GM19023 (cell line): ENCODE measurements at regions not wholly inside any gene's neighbourhood (a gene's known extent, or its start where the extent isn't known, plus 50 kb on each side); places are given as distances from the start of the nearest gene placed in this dataset.

ENCODE experiments used
- ATAC-seq: cut with Tn5 transposase; IDR thresholded peaks from one replicate; pipeline ENCODE4 v1.9.1; 2021; ENCODE audit warnings: mild to moderate bottlenecking, moderate library complexity; ENCODE audit not compliant: unreplicated experiment

DNA sequence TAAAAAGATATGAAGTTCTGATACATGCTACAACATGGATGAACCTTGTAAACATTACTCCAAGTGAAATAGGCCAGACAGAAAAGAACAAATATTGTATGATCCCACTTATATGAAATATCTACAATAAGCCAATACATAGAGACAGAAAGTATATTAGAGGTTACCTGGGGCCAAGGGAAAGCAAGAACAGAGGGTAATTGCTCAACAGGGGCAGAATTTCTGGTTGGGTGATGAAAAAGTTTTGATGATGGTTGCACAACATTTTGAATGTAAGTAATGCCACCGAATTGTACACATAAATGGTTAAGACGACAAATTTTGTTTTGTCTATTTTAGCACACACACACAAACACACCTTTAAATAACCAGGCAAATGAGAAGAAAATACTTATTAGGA lies 268.4 kb downstream of the FOXO1 start:
- ATAC-seq, result no peak

DNA sequence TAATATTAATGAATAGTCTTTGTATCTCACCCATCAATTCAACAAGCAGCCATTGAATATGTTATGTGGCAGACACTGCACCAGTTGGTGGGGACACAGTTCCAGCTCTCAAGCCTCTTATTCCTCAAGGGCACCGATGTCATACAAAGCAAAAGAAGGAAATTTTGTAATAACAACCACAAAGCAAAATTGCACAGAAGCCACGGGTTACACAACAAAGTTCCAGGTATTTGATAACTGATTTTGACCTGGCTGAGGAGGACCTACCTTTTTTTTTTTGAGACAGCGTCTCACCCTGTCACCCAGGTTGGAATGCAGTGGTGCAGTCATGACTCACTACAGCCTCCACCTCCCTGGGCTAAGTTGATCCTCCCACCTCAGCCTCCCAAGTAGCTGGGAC lies 266.7 kb downstream of the FOXO1 start:
- ATAC-seq, result no peak

DNA sequence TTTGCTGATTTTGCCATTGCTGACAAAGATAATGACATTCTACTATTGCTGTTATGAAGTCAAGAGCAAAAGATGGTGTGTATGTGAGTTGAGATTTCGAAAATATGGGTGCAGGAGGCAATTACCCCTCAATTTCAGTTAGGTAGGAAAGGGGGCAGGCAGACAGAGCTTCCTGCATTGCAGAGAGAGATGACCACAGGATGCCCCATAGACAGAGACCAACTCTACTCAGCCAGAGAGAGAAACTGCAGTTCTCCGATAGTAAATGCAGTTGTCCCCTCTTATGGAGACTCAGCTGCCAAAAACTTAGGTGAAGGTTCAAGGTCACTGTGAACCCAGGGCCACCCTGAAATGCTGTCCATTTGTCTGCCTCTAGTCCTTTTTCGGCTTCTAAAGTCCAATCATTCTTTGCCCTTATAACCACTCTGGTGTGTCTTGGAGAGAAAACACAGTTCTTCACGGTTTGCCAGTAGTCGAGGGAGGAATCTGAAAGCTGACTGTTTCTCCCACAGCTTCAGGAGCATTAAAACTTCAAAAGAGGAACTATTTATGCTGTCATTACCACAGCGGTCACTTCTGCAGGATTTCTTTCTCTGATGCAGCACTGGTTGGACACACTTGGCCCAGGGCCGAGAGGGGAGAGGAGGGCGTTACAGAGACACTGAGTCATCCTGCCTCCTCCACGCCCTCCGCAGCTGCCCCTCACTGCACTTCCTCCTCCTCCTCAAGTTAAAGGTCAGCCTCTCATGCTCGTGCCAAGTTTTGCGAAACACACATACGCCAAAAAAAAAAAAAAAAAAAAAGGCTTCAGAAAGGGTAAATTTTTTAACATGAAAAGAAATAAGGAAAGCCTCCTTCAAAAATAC lies 264.3 kb downstream of the FOXO1 start:
- peak; percentile 97 for ATAC-seq

DNA sequence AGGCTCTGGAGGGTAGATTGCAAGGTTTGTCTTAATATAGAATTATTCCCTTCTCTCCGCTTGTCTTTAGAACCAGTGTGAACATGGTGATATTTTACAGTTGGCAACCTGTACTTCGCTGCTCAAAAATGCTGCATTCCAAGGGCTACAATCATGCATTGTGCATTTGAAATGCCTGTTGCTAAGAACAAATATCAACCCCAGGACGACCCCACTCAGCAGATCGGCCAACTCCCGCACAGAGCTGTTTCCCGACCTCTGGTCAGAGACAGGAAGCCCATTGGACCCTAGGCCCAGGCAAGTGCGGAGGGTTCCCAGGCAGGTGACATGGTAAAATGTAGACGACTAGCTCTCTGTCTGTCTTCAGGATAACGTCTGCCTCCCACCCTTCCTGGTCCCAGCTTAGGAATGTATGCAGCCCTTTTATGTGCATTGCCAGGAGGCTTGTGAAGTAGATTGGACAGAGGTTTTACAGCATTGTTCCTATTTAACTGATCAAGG lies 263.5 kb downstream of the FOXO1 start:
- no peak for ATAC-seq

DNA sequence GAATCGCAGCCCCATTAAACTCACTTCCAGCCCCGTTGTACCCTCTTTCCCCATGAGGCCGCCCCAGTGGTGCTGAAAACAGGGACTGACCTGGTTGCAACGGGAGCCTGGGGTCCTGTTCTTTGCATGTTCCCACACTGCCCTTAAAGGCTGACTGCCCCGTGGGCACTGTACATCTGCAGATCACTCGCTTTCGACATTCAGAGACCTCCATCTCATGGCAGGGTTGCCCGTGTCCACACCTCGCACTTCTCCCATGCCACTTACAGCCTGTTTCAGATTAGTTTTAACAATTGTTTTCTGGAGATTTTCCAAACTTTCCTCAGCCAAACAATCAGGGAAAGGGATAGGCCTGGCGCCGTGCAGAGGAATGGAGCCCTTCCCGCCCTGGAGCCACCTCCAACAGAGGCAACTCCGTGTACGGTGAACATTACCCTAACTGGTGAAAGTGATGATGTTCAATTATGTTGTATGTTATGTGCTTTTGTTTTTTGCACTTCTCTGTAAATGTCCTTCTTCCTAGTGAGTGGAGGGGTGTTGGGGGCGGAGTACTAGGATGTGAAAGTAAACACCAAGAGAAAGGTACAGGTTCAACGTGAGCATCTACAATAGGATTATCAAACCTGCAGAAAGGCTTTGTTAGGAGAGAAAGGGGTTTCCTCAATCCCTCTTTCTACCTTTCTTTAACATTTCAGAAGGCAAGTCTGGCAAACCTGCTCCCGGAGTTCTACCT lies 262.8 kb downstream of the FOXO1 start:
- no peak for ATAC-seq

DNA sequence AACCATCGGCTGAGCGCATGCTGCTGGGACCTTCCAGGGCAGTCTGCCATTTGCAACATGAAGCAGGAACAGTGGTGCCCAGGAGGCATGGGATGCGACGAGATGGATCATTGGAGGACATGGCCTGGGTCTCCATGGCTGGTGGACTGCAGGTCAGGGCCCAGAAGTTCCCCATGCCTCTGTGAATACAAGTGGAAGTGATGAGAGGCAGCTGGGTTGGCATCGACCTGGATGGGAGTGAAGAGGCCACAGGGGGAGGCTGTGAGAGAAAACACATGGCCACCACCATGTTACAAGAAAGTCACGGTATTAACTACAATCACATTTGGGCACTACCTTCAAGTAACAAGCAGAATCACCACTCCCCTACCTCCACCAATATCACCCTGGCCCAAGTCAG lies 262.0 kb downstream of the FOXO1 start:
- no peak for ATAC-seq

DNA sequence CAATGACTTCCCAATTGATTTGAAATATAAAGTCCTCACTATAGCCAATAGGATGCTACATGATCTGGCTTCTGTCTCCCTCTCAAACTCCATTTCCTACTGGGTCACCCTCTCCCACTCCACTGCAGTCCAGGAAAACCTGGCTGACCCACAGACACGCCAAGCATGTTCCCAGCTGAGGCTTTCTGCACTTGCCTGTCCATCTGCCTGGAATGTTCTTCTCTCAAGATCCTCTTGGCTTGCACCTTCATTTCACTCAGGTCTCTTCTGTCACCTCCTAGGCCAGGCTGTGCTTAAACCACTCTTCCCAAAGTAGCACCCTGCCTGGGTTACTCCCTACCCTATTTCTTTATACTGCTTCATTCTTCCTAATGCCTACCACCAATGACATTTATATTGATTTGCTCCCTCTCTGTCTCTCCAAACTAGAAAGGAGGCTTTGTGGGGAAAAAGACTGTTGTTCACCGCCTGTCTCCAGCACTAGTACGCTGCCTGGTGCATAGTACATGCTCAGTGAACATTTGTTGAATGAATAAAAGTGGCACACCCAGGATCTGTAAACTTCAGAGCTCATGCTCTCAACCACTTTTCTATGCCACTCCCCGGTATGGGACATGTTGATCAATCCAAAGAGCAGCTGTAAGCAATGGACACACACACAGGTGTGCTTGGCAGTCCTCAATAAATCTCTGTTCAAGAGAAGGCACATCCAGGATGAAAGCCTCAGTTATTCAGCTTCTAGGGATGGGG lies 261.3 kb downstream of the FOXO1 start:
- ATAC-seq, result no peak

DNA sequence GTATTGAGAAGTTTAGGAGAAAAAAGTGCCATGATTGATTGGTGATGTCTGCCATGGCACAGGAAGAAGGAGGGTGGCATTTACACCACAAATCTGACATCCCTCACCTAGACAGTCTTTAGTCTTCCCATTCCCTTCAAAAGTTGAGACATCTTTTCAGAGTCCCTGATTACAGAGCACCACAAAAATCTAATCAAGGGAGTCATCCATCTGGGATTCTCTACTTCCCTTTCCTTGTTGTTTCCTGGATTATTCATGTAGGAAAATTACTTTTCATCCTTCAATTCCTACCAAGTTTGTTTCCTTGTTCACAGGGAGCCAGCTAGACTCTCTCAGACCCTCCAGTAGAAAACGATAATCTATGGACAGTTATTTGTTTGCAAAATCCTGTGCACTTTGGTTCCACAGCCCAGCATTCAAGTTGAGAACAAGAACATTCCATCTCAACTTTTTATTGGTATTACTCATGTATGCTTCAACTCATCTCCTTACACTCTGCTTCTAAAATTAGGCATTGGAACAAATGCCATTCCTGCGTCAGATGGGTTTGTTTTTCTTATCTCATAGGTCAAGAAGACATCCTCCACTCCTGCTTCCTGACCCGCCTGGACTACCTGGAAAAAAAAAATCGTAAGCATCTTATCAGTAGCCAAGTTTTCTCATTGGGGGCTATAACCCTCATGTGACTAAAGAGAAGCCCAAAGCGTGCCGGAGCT lies 259.9 kb downstream of the FOXO1 start:
- no peak for ATAC-seq

DNA sequence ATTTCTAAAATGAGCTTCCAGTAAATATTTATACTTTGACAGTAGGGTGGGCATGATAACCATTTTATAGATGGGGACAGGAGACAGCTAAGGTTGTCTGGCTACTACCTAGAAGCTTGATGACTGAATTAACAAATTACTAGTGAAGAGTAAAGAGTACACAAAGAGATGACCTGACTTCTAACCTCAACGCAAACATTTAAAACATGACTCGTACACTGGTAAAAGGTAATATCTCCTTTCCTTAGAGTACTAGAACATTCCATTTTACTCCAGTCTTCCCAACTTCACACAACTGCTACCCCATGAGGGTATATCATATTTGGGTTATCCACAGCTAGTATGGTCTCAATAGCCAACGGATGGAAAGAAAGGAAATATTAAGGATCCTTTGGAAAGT lies 258.9 kb downstream of the FOXO1 start:
- no peak for ATAC-seq

DNA sequence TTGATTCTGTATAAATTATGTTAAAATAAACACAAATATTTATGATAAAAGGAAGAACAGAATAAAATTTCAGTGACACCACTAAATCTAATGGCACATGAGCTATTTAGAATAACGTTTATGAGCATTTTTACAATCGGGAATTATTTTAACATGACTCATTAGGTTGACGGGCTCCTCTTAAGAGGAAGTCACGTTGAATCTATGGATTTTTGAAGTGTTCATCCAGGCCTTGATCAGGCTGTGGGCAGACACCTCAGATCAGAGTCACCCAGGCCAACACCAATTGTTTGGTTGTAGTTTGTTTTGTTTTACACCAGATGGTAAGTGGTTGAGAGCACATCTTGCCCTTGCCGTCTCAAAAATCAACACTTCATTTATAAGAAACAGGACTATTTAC lies 257.8 kb downstream of the FOXO1 start:
- ATAC-seq, result no peak

DNA sequence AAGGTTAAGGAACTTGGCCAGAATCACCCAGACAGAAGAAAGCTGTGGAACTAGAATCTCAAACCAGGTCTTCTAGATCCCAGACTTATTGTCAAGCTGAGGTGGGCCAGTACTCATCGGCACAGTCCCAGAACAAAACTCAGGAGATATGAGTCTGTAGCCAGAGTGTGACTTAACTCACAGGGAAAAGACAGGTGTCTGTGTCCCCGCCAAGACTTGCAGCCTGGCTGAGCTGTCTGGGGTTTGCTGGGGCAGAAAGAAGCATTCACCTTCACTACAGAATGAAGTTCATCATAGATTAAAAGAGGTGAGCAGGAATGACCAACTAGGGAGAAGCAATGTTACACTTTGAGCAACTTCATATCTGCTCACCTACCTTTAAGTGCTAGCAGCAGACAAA lies 257.2 kb downstream of the FOXO1 start:
- no peak for ATAC-seq

DNA sequence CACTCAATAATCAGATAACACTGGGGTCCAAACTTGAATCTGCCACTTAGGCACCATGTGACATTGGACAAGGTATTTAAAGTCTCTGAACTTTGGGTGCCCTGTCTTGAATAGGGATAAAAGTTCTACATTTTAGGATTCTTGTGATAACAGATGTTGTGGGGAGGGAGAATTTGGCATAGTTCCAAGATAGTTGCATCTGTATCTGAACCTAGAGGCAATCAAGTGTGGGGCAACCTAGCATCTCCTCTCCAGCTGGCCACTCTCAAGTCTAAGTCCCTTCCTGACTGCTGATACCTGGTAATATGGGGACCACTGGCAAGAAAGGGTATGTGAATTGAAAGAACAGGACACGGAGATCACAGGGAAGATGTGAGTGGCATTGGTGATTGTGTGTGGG lies 256.1 kb downstream of the FOXO1 start:
- ATAC-seq, result no peak

DNA sequence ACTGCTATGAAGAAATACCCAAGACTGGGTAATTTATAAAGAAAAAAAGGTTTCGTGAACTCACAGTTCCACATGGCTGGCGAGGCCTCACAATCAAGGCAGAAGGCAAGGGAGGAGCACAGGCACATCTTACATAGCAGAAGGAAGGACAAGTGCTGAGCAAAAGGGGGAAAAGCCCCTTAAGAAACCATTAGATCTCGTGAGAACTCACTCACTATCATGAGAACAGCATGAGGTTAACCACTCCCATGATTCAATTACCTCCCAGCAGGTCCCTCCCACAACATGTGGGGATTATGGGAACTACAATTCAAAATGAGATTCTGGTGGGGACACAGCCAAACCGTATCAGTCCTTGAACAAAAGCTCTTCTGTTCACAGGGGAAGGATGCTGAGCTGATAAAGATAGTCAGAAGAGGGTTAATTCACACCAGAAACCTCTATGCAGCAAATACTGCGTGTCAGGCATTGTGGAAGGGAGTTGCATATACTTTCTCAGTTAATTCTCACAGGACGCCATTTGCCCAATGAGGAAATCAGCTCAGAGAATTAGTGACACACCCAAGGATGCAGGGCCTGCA lies 246.2 kb downstream of the FOXO1 start:
- no peak for ATAC-seq

DNA sequence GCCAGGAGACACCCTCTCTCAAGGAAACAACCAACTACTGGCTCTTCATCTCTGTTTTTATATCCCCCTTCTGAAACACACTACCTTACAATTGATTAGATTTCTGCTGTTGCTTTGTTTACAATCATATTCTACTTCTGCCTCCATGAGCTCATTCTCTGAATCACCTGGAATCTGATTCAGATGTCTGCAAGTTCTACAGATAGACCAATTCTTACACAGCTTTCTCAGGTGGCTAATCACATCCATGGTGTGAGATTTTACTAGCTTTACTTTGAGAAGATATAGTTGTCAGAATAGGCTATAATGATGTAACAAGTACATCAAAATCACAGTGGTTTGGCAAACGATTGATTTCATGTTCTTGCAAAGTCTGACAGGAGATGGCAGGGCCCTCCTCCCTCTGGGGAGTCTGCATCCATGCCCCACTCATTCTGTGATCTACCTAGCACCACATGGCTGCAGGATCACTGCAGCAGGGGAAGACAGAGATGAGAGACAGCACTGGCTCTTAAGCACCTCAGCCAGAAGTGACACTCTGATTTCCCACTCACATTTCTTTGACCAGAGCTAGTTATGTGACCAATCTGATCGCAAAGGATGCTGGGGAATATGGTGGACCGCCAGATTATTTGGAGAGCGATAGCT lies 243.7 kb downstream of the FOXO1 start:
- ATAC-seq, result no peak

DNA sequence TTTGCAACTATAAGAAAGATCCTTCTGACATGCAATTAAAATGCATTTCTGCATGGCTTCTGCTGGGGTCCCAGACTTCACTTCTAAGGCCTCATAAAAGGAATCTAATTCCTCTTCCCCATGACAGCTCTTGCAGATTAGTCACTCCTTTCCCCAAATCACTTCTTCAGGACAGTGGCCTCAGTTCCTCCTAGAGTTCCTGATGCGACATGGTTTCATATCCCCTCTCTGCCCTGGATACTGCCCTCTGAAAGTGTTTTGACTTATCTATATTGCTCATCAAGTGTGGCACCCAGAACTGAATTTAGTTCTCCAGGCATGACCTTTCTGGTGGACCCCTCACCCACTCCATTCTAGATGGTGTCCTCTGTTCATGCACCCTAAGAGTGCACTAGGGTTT lies 238.1 kb downstream of the FOXO1 start:
- no peak for ATAC-seq

DNA sequence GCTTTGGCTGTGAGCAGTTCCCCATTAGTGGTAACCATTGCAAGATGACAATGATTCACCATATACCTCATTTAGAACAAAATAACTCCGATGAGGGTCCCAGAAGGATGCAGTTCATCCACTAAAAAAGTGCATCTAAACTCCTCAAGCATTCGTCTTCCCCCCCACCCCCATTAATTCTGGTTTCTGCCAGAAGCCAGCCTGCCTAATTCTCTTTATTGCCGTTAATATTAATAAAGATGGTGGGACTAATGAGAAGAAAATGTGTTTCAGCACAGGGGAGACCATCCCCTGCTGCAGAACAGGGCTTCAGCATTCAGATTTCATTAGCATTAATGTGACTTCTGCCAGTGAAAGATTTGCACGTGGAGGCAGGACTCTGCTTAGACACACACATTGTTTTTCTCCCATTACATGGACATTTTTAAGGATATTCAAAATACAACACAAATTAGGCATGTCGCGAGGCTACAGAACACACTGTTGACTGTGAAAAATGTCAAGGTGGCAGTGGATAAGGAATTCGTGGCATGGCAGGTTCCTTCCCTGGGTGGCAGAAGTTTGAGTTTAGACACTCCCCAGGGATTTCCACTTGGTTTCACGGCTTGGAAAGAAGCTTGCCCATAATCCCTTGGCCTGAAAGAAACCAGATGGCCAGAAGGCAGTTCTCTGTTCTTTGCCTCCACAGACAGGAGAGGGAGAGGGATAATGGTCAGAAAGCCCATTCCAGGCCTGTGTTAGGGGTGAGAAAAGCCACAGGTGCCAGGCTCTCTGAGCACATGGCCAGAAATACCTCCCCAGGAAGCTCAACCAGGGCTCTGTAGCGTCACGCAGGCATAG lies 236.5 kb downstream of the FOXO1 start:
- ATAC-seq, result no peak

DNA sequence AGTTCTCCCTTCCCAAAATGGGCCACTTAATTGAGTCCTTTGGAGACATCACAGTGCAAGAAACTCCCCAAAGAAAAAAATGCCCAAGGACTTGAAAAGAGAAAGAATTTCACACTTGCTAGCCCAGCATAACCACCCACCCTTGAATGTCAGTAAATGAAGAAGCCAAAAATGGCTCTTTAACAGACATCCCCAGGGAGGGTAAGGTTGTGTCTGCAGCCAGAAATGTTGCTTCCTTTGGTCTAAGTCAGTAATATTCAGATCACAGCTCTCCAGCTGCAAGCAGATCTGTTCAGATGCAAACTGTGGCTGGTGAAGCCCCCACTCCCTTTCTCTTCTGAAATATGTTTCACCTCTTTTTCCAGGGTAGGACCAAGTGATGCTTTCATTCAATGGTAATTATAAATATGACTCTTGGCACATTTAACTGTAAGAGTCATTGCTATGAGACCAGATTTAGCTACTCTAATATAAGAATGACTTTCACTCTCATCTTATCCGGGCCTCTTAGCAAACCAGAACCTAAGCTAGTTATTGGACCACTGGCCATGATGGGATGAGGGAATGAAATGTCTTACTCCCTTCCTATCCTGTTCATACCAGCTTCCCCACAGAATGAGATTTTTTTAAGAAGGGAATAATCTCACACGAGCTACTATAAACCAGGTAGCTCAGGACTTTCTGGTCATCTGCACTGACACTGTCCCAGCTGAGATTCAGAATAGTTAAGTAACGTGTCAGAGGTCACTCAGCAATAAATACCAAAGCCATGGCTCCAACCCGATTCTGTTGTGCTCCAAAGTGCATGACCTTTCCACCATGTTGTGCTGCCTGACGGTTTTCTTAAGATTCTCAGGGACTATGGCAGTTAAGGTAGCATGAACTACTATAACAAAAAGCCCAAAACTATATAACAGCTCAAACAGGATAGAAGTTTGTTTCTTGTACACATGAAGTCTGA lies 234.1 kb downstream of the FOXO1 start:
- ATAC-seq, result peak; percentile 48

DNA sequence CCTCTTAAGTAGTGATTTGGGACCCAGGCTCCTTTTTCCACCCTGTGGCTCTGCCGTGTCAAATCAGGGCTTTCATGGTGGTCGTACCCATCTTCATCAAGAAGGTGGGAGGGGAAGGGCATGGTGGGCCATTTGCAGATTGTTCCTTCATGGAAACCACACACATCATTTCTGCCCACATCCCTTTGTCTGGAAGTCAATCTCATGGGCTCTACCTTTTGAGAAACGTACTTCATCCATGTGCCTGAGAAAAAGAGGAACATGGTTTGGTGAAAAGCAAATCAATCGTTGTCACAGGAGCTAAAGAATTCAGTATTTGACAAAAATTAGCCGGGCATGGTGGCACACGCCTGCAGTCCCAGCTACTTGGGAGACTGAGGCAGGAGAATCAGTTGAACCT lies 233.4 kb downstream of the FOXO1 start:
- ATAC-seq, result no peak
